ENCODE measurements at regions not wholly inside any gene's neighbourhood (a gene's known extent, or its start where the extent isn't known, plus 50 kb on each side); places are given as distances from the start of the nearest gene placed in this dataset.

DNA sequence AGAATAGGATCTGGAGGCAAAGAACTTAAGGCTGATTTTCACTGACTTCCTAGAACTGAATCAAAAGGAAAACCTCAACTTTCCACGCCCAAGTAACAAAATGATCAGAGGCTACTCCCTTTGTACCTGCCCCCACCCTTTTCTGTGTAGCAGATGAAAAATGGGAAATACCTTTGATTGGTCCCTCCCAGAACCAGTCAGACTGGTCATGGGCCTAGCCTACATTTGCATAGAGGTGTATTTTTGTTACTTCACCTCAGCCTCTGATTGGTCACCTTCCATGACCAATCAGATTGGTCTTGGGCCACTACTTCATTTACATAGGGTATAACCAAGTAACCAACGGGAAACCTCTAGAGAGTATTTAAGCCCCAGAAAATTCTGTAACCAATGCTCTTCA, 1553.5 kb upstream of the C9orf72 start (continued):
- TF ChIP-seq, protein P1, sequence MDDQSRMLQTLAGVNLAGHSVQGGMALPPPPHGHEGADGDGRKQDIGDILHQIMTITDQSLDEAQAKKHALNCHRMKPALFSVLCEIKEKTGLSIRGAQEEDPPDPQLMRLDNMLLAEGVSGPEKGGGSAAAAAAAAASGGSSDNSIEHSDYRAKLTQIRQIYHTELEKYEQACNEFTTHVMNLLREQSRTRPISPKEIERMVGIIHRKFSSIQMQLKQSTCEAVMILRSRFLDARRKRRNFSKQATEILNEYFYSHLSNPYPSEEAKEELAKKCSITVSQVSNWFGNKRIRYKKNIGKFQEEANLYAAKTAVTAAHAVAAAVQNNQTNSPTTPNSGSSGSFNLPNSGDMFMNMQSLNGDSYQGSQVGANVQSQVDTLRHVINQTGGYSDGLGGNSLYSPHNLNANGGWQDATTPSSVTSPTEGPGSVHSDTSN (CRISPR knock-in tag; IDR thresholded peaks at IDR 0.05; ENCODE audit: borderline replicate concordance), result no peak
- no peak for TF ChIP-seq CC2D1A (CRISPR knock-in tag; IDR thresholded peaks at IDR 0.05)
- TF ChIP-seq, protein P2, sequence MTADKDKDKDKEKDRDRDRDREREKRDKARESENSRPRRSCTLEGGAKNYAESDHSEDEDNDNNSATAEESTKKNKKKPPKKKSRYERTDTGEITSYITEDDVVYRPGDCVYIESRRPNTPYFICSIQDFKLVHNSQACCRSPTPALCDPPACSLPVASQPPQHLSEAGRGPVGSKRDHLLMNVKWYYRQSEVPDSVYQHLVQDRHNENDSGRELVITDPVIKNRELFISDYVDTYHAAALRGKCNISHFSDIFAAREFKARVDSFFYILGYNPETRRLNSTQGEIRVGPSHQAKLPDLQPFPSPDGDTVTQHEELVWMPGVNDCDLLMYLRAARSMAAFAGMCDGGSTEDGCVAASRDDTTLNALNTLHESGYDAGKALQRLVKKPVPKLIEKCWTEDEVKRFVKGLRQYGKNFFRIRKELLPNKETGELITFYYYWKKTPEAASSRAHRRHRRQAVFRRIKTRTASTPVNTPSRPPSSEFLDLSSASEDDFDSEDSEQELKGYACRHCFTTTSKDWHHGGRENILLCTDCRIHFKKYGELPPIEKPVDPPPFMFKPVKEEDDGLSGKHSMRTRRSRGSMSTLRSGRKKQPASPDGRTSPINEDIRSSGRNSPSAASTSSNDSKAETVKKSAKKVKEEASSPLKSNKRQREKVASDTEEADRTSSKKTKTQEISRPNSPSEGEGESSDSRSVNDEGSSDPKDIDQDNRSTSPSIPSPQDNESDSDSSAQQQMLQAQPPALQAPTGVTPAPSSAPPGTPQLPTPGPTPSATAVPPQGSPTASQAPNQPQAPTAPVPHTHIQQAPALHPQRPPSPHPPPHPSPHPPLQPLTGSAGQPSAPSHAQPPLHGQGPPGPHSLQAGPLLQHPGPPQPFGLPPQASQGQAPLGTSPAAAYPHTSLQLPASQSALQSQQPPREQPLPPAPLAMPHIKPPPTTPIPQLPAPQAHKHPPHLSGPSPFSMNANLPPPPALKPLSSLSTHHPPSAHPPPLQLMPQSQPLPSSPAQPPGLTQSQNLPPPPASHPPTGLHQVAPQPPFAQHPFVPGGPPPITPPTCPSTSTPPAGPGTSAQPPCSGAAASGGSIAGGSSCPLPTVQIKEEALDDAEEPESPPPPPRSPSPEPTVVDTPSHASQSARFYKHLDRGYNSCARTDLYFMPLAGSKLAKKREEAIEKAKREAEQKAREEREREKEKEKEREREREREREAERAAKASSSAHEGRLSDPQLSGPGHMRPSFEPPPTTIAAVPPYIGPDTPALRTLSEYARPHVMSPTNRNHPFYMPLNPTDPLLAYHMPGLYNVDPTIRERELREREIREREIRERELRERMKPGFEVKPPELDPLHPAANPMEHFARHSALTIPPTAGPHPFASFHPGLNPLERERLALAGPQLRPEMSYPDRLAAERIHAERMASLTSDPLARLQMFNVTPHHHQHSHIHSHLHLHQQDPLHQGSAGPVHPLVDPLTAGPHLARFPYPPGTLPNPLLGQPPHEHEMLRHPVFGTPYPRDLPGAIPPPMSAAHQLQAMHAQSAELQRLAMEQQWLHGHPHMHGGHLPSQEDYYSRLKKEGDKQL (CRISPR knock-in tag; IDR thresholded peaks at IDR 0.05; ENCODE audit: low read depth), result no peak

DNA sequence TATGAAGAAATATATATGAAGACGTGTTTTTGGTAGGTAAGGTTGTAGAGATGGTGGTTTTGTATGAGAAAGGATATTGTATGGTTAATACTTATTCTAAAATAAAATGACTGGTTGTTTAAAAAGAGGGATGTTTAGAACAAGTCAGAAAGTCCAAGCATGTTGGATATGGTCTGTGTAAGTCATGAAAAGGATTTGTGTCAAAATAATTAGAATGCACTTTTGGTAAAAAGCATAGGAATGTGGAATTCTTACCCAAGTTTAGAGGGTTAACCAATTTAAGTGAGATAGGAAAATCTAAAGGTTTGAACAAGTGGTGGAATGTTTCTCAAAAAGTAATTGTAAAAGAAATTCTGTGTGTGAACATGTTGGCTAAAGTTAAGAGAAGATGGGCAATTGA, 1556.5 kb upstream of the C9orf72 start:
- intact Hi-C loops (cut with micrococcal nuclease; ENCODE audit: unreplicated experiment), result no loop called here
- Histone ChIP-seq H3K27ac (ENCODE audit: extremely low read length, insufficient read depth, low read length) (no peak overlapping the region), H3K4me2 (ENCODE audit: low read depth, low read length) (no peak overlapping the region), H3K9ac (ENCODE audit: insufficient read depth, low read depth, low read length) (no peak overlapping the region), H4K20me1 (ENCODE audit: insufficient read depth, low read length) (no peaks in the 10 kb centered on the region), H3K36me3 (replicated peaks in 1 of 2; ENCODE audit: control insufficient read depth in 1 of 2, insufficient read depth in 2 of 2, low read length in 2 of 2) (no peaks in the 10 kb centered on the region), H3K9me3 (ENCODE audit: low read length) (peaks cover 67% of the 10 kb centered on the region), H3K4me1 (ENCODE audit: insufficient read depth, low read length) (no peaks in the 10 kb centered on the region), H3K79me2 (ENCODE audit: insufficient read depth, low read length) (no peaks in the 10 kb centered on the region), H3K27me3 (ENCODE audit: control insufficient read depth in 1 of 2, insufficient read depth in 2 of 2, low read length in 2 of 2) (no peaks in the 10 kb centered on the region), H2AFZ (ENCODE audit: low read length) (no peak overlapping the region), H3K4me3 (replicated peaks in 1 of 3; ENCODE audit: insufficient read depth in 1 of 3, low read depth in 2 of 3, low read length in 3 of 3) (no peak overlapping the region)
- FAIRE-seq, result no peak
- ATAC-seq, result no peak
- TF ChIP-seq ZFP36 (IDR thresholded peaks at IDR 0.05; ENCODE audit: borderline replicate concordance, low read depth, low read length, partially characterized antibody) (peak; percentile 74), KDM1A (CRISPR knock-in tag; IDR thresholded peaks at IDR 0.05) (no peak)
- in situ Hi-C loops (cut with HindIII; ENCODE audit: extremely low pct_ligation_motif_present, low pct_unique_long_range_greater_than_20kb), result no loop called here
- ChIA-PET POLR2A (no interaction called here), CTCF (ENCODE audit: low intra/inter-chr PET ratio, low total read pairs) (no interaction called here)
- no peak for DNase-seq (ENCODE audit: low spot score)
- BruUV-seq (replicated peaks), result no TSS peak
- 0% methylated on average over 1 of the region's 1 CpG for WGBS (ENCODE audit: low lambda C conversion rate)
